GM18499 (cell line): ENCODE measurements at regions not wholly inside any gene's neighbourhood (a gene's known extent, or its start where the extent isn't known, plus 50 kb on each side); places are given as distances from the start of the nearest gene placed in this dataset.
"Not testable (repeated sequence)": the region's sequence is repeated elsewhere in the genome, so short reads cannot be mapped to it uniquely, and the experiment has no call there.

ENCODE experiments used
- ATAC-seq: cut with Tn5 transposase; IDR thresholded peaks from one replicate; pipeline ENCODE4 v1.9.1; 2021; ENCODE audit warnings: moderate number of reproducible peaks; ENCODE audit not compliant: insufficient read depth, unreplicated experiment

- ATAC-seq, result no peak
Measured at GRCh38 chr11:103705642-103706041, 330.8 kb upstream of the DDI1 start.

GRCh38 chr11:103709371-103709770, 327.1 kb upstream of the DDI1 start:
- ATAC-seq, result peak; percentile 63

- ATAC-seq, result no peak
Measured at GRCh38 chr11:103714246-103714645, 322.2 kb upstream of the DDI1 start.

GRCh38 chr11:103716363-103716762, 320.1 kb upstream of the DDI1 start:
- no peak for ATAC-seq

DNA sequence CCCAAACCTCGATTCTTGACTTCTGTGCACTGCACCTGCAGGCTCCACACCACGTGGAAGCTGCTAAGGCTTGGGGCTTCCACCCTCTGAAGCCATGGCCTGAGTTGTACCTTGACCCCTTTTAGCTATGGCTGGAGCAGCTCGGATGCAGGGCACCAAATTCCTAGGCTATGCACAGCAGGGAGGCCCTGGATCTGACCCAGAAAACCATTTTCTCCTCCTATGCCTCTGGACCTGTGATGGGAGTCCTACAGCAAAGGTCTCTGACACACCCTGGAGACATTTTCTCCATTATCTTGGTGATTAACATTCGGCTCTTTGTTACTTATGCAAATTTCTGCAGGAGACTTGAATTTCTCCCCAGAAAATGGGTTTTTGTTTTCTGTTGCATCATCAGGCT, 309.2 kb upstream of the DDI1 start:
- ATAC-seq, result no peak

DNA sequence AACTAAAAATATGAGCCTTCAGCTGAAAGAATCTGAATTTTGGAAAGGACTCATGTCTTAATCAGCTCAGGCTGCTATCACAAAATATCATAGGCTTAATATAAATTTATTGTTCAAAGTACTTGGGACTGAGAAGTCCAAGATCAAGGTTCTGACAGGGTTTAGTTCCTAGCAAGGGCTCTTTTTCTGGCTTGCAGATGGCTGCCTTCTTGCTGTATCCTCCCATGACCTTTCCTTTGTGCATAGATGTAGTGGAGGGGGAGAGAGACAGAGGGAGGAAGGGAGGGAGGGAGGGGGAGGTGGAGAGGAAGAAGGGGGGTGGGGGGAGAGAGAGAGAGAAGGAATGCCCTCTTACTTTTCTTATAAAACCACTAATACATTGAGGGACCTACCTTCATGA, 306.8 kb upstream of the DDI1 start:
- no peak for ATAC-seq

- no peak for ATAC-seq
Measured at GRCh38 chr11:103730131-103730940, 306.1 kb upstream of the DDI1 start.

GRCh38 chr11:103731670-103732069, 304.8 kb upstream of the DDI1 start:
- ATAC-seq, result no peak

- ATAC-seq, result no peak
Measured at GRCh38 chr11:103733889-103734288, 302.6 kb upstream of the DDI1 start.

GRCh38 chr11:103735497-103736032, 300.9 kb upstream of the DDI1 start:
- ATAC-seq, result no peak

DNA sequence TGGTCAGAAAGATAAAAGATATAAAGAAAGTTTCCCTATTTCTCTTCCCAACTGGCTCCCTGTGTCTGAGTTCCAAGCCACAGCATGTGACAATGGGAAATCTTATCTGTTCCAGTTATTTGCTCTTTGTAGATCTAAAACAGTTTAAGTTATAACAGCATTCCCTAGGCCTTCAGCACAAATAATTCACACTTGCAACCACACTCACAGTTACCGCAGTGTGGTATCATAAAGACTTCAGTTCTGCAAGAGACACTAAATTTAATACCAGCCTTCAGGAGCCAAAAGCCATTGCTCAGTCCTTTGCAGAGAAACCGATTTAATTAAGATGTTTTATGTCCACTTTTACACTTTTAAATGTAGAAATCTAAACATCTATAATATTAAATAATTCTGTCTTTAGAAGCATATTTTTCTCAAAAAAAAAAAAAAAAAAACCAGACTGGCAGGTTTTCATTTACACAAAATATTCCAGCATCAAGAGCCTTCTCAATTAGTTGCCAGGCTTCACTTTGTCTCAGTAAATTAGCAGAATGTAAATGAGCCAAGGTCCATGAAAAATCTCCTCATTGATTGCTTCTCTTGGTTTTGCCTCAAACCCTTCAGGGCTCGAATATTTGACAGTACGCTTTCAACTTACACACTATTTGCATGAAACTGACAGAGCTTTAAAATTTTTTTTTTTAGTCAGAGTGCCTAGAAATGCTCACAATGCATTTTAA, 300.0 kb upstream of the DDI1 start:
- ATAC-seq, result no peak

- no peak for ATAC-seq
Measured at GRCh38 chr11:103737037-103737622, 299.3 kb upstream of the DDI1 start.

GRCh38 chr11:103737747-103738146, 298.7 kb upstream of the DDI1 start:
- no peak for ATAC-seq

DNA sequence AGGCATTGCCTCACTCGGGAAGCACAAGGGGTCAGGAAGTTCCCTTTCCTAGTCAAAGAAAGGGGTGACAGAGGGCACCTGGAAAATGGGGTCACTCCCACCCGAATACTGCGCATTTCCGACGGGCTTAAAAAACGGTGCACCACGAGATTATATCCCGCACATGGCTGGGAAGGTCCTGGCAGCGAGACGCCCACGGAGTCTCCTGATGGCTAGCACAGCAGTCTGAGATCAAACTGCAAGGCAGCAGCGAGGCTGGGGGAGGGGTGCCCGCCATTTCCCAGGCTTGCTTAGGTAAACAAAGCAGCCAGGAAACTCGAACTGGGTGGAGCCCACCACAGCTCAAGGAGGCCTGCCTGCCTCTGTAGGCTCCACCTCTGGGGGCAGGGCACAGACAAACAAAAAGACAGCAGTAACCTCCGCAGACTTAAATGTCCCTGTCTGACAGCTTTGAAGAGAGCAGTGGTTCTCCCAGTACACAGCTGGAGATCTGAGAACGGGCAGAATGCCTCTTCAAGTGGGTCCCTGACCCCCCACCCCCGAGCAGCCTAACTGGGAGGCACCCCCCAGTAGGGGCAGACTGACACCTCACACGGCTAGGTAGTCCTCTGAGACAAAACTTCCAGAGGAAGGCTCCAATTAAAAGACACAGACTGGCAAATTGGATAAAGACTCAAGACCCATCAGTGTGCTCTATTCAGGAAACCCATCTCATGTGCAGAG, 297.2 kb upstream of the DDI1 start:
- ATAC-seq, result not testable (repeated sequence)

- no peak for ATAC-seq
Measured at GRCh38 chr11:103744496-103745153, 291.8 kb upstream of the DDI1 start.

DNA sequence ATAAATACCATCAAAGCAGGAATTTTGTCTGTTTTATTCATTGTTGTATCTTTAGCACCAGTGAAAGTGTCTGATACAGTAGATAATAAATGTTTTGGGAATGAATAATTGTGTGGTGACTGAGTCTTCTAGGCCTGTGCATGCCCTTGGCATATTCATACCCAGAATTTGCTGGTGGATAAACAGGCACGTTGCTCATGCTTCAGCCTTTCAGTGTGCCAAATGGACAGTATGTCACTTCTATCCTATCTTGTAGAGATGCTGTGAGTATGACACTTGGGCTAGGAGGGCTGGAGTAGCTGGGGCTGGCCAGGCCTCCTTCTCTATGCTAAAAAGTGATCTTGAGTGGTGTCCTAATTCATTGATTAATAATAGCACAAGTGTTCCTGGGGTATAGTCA, 287.3 kb upstream of the DDI1 start:
- ATAC-seq, result no peak

DNA sequence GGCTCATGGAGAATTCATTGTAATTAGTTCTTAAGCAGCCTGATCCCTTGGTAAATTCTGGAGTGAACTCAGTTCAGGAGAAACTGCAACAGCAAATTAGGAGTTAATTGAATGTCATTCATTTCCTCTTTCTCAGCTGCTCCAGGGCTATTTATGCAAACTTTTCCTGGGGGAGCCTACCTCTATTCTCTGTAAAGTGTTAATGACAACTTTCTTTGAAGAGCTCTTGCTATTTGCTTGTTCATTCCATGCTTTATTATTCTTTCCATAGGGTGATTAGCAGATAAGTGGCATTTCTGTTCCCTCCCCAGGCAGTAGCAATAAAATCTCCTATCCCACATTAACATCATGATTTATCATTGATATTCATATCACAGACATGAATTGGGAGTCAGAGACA, 267.6 kb upstream of the DDI1 start:
- ATAC-seq, result no peak

DNA sequence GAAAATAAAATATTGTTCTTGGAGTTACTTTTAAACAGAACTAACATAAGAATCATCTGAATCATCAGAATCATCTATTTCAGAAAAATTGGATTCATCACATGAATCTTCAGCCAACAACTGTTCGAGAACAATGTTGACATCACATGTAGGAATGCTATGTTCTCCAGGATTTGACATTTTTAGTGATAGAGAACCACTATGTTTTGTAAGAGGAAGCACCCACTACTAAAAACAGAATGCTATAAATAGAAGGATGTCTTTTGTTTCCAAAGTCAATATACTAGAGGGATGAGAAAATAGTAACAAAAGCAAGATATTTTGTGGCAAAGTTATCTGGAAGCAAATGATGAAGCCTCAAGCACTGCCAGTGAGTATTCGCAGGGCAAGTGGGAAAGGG, 263.4 kb upstream of the DDI1 start:
- no peak for ATAC-seq

DNA sequence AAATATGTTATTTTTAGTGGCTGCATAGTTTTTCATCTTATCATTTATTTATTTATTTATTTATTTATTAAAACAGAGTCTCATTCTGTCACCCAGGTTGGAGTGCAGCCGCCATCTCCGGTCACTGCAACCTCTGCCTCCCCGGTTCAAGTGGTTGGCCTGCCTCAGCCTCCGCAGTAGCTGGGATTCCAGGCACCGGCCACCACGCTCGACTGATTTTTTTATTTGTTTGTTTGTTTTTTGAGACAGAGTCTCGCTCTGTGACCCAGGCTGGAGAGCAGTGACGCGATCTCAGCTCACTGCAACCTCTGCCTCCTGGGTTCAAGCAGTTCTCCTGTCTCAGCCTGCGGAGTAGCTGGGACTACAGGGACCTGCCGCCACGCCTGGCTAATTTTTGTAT, 262.9 kb upstream of the DDI1 start:
- ATAC-seq, result no peak

DNA sequence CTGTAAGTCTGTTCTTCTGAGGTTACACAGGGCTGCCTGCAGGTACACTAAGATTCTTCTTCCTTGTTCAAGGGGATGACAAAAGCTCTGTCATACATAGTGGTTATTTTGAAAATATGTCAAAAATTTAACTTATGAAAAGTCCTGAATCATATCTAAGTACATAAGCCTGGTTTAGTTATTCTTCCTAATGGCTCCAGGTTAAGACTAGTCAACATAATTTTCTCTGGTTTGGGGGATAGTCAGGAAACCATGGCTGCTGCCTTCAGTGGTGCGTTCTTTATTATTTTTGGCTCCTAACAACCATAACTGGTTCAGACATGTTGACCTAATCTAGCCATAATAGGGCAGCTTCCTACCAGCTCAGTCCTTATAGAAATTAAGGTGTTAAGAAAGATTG, 257.4 kb upstream of the DDI1 start:
- no peak for ATAC-seq
